ENCODE measurements at regions not wholly inside any gene's neighbourhood (a gene's known extent, or its start where the extent isn't known, plus 50 kb on each side); places are given as distances from the start of the nearest gene placed in this dataset.

DNA sequence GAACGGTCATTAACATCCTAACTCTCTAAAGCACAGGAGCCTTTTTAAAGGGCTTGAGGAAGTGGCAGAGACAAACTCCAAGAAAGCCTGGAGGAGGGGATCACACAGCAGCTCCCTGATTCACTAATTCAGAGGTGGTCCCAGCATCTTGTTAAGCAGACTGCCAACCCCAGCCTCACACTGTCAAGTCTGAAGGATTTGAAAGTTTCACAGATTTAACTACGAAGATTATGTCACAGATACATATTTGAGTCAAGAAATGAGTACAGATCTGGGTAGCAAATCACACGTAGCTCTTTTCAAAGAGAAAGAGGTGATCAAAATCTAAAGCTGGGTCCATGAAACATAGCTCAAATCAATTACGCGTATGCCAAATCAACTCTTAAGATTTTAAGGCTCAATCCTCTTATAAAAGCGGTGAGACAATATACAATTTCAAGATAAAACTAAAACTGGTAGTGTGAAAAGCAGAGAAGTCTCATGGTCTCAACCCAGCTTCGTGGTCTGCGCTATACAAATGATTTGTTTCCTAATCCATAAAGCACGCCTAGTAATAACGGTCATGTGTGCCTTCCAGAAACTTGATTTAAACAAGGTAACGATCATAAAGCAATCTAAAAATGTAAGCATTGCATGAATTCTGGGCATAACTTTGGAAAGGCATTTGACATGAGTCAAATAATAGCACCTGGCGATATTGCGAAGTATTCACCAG is 229.9 kb upstream of the MKLN1 start:
- WGBS, 2 donors = 80 to 82% methylated on average over 13 of the region's 13 CpGs
- TF ChIP-seq, protein P1, sequence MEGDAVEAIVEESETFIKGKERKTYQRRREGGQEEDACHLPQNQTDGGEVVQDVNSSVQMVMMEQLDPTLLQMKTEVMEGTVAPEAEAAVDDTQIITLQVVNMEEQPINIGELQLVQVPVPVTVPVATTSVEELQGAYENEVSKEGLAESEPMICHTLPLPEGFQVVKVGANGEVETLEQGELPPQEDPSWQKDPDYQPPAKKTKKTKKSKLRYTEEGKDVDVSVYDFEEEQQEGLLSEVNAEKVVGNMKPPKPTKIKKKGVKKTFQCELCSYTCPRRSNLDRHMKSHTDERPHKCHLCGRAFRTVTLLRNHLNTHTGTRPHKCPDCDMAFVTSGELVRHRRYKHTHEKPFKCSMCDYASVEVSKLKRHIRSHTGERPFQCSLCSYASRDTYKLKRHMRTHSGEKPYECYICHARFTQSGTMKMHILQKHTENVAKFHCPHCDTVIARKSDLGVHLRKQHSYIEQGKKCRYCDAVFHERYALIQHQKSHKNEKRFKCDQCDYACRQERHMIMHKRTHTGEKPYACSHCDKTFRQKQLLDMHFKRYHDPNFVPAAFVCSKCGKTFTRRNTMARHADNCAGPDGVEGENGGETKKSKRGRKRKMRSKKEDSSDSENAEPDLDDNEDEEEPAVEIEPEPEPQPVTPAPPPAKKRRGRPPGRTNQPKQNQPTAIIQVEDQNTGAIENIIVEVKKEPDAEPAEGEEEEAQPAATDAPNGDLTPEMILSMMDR (IDR thresholded peaks at IDR 0.05; ENCODE audit: control extremely low read depth, extremely low read depth) = no peak
- H3K27ac ChIP-seq (ENCODE audit: low read depth in 1 of 2, low read length in 1 of 2) = peak overlapping the region in 1 of 2 donors; percentile 18

DNA sequence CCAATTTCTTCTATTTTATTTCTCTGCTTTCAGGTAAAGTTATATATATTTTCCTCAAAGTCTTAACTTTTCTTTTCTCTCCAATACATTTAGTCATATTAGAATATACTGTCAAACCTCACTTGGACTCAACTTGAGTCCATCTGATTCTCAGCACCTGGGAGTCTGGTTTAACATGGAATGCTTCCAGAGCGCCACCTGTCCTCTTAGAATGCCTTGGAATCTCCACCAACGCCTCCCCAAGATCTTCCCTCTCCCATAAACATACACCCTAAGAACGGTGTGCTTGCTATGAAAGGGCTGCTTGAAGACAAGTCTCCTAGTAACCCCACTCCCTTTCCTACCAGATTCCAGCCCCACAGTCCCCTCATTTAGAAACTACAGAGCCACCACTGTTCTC is 229.1 kb upstream of the MKLN1 start:
- Histone ChIP-seq H3K4me3 (no peak overlapping the region), H3K27ac (ENCODE audit: low read depth in 1 of 2, low read length in 1 of 2) (no peak overlapping the region), H3K27me3 (ENCODE audit: control insufficient read depth in 3 of 3, insufficient read depth in 3 of 3, low read length in 2 of 3) (peaks cover 0 to 17% (median under 1%) of the 10 kb centered on the region in 3 donors), H3K9ac (ENCODE audit: insufficient read depth in 1 of 2, low read length in 2 of 2) (no peak overlapping the region), H3K36me3 (ENCODE audit: control insufficient read depth in 4 of 4, insufficient read depth in 4 of 4, low read length in 4 of 4) (peaks cover 0 to 8% (median 3%) of the 10 kb centered on the region in 4 donors), H3K4me1 (ENCODE audit: control insufficient read depth in 5 of 5, insufficient read depth in 5 of 5, low read length in 5 of 5) (peaks cover 0 to 31% (median 0%) of the 10 kb centered on the region in 5 donors), H3K9me3 (ENCODE audit: control insufficient read depth in 4 of 4, insufficient read depth in 3 of 4, low read length in 3 of 4) (no peaks in the 10 kb centered on the region)
- no peak for ATAC-seq (ENCODE audit: insufficient read depth, low FRiP score)
- TF ChIP-seq, protein P1 (IDR thresholded peaks at IDR 0.05; ENCODE audit: control extremely low read depth, extremely low read depth) = no peak
- DNase-seq = no peak
- WGBS, 2 donors = 83 to 91% methylated on average over 3 of the region's 3 CpGs

More for the DNA sequence above, 229.9 kb upstream of the MKLN1 start:
- Histone ChIP-seq H3K4me3 (no peak overlapping the region), H3K36me3 (ENCODE audit: control insufficient read depth in 4 of 4, insufficient read depth in 4 of 4, low read length in 4 of 4) (peaks cover 0 to 8% (median 4%) of the 10 kb centered on the region in 4 donors), H3K27me3 (ENCODE audit: control insufficient read depth in 3 of 3, insufficient read depth in 3 of 3, low read length in 2 of 3) (peaks cover 0 to 10% (median 0%) of the 10 kb centered on the region in 3 donors), H3K9me3 (ENCODE audit: control insufficient read depth in 4 of 4, insufficient read depth in 3 of 4, low read length in 3 of 4) (no peaks in the 10 kb centered on the region), H3K9ac (ENCODE audit: insufficient read depth in 1 of 2, low read length in 2 of 2) (no peak overlapping the region), H3K4me1 (ENCODE audit: control insufficient read depth in 5 of 5, insufficient read depth in 5 of 5, low read length in 5 of 5) (peaks cover 0 to 31% (median 0%) of the 10 kb centered on the region in 5 donors)
- DNase-seq = no peak
- ATAC-seq (ENCODE audit: insufficient read depth, low FRiP score) = no peak

DNA sequence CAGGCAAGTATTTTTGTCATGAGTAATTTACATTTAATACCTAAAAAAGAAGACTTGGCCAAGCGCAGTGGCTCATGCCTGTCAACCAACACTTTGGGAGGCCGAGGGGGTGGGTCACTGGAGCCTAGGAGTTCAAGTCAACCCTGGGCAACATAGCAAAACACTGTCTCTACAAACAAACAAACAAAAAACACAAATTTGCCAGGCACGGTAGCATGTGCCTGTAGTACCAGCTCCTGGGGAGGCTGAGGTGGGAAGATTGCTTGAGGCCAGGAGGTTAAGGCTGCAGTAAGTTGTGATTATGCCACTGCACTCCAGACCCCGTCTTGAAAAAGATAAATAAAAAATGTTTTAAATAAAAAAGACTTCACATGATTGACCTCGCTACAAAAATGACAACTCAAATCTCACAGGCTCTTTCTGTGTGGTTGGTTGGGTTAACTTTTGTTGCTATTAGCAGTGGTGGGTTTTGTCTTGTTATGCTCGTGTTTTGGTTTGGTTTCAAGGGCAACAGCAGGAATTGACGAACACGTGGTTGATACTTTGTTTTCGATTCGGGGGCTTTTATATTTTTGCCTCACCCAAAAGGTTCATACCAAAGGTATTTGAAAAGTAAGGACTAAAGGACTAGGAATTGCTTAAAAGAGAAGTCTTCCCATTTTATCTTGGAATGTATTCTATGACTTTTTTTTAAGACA is 227.2 kb upstream of the MKLN1 start:
- TF ChIP-seq, protein P1 (IDR thresholded peaks at IDR 0.05; ENCODE audit: control extremely low read depth, extremely low read depth) = no peak
- Histone ChIP-seq H3K27me3 (ENCODE audit: control insufficient read depth in 3 of 3, insufficient read depth in 3 of 3, low read length in 2 of 3) (peaks cover 0 to 36% (median 20%) of the 10 kb centered on the region in 3 donors), H3K36me3 (ENCODE audit: control insufficient read depth in 4 of 4, insufficient read depth in 4 of 4, low read length in 4 of 4) (peaks cover 0 to 8% (median 3%) of the 10 kb centered on the region in 4 donors), H3K4me1 (ENCODE audit: control insufficient read depth in 5 of 5, insufficient read depth in 5 of 5, low read length in 5 of 5) (peaks cover 0 to 34% (median 4%) of the 10 kb centered on the region in 5 donors), H3K9ac (ENCODE audit: insufficient read depth in 1 of 2, low read length in 2 of 2) (no peak overlapping the region), H3K4me3 (no peak overlapping the region), H3K27ac (ENCODE audit: low read depth in 1 of 2, low read length in 1 of 2) (no peak overlapping the region), H3K9me3 (ENCODE audit: control insufficient read depth in 4 of 4, insufficient read depth in 3 of 4, low read length in 3 of 4) (no peaks in the 10 kb centered on the region)
- DNase-seq = no peak
- WGBS, 2 donors = 78 to 88% methylated on average over 10 of the region's 10 CpGs
- ATAC-seq (ENCODE audit: insufficient read depth, low FRiP score) = no peak
